KOPT-K1 (cell line): ENCODE measurements at regions not wholly inside any gene's neighbourhood (a gene's known extent, or its start where the extent isn't known, plus 50 kb on each side); places are given as distances from the start of the nearest gene placed in this dataset.

Experiments
- H3K27ac ChIP-seq: fragments of 200-600 bp; sonication (generic); 2 replicates; pipeline ENCODE4 v1.5.1; 2016; ENCODE audit warnings: antibody characterized with exemption, mild to moderate bottlenecking, low read depth, low read length; ENCODE audit not compliant: poor library complexity, severe bottlenecking
- H3K36me3 ChIP-seq: fragments of 200-600 bp; sonication (generic); 2 replicates; pipeline ENCODE4 v1.5.1; 2017; ENCODE audit warnings: antibody characterized with exemption, mild to moderate bottlenecking, low read length, moderate library complexity; ENCODE audit not compliant: insufficient read depth
- H3K9me3 ChIP-seq: fragments of 200-600 bp; sonication (generic); 2 replicates; pipeline ENCODE4 v1.5.1; 2017; ENCODE audit warnings: antibody characterized with exemption, low read length, mild to moderate bottlenecking; ENCODE audit not compliant: insufficient read depth, poor library complexity, severe bottlenecking

GRCh38 chr5:3957658-3958057 lies 362.0 kb downstream of the IRX1 start:
- no peak overlapping the region for H3K27ac ChIP-seq
- peaks cover 10% of the 10 kb centered on the region for H3K9me3 ChIP-seq
- no peaks in the 10 kb centered on the region for H3K36me3 ChIP-seq

- Histone ChIP-seq H3K9me3 (peaks cover 12% of the 10 kb centered on the region), H3K27ac (no peak overlapping the region), H3K36me3 (no peaks in the 10 kb centered on the region)
Measured at GRCh38 chr5:3958389-3958788, 362.8 kb downstream of the IRX1 start.

DNA sequence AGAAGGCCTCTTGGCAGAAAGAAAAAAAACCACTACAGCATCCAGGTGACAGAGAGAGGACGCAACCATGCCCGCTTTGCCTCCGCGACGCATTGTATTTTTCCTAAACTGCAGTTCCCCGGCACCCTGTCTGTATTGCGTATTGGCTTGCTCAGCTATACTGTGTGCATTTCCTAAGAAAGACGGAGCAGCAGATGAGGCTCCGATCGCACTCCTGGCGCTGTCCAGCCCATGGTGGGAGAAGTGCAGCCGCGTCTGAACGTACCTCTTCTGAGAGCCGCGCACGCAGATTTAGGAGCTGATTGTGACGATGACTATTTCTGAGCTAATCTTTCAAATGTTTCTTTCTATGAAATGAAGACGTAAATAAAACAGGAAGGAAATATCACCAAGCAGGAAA lies 366.5 kb downstream of the IRX1 start:
- Histone ChIP-seq H3K27ac (no peak overlapping the region), H3K9me3 (peaks cover 12% of the 10 kb centered on the region), H3K36me3 (no peaks in the 10 kb centered on the region)

GRCh38 chr5:3963652-3964051 lies 368.0 kb downstream of the IRX1 start:
- no peak overlapping the region for H3K27ac ChIP-seq
- H3K36me3 ChIP-seq: no peaks in the 10 kb centered on the region
- H3K9me3 ChIP-seq: peaks cover 24% of the 10 kb centered on the region

DNA sequence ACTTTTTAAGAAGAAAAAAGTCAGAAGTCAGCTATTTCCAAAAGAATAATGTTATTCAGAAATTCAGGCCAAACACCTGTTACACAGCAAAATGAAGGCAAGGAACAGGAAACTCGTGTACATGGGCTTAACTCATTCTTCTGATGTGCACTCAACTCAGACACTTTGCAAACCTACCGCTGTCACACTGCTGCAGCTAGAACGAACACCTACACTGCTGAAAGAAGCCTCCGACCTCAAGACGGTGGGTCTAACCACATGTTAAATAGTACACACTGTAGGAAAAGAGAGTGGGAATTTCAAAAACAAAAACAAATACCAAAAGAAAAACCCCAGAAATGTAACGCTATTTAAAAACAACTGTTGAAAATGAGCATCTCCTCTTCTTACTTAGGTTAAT lies 384.5 kb downstream of the IRX1 start:
- H3K36me3 ChIP-seq: no peaks in the 10 kb centered on the region
- H3K9me3 ChIP-seq: peaks cover 11% of the 10 kb centered on the region
- H3K27ac ChIP-seq: peak overlapping the region; percentile 23

GRCh38 chr5:3987867-3988266 lies 392.2 kb downstream of the IRX1 start:
- Histone ChIP-seq H3K27ac (no peak overlapping the region), H3K9me3 (peaks cover 17% of the 10 kb centered on the region), H3K36me3 (no peaks in the 10 kb centered on the region)

- Histone ChIP-seq H3K27ac (no peak overlapping the region), H3K36me3 (no peaks in the 10 kb centered on the region), H3K9me3 (peaks cover 18% of the 10 kb centered on the region)
Measured at GRCh38 chr5:3993856-3994473, 398.3 kb downstream of the IRX1 start.

- peaks cover 18% of the 10 kb centered on the region for H3K9me3 ChIP-seq
- no peaks in the 10 kb centered on the region for H3K36me3 ChIP-seq
- H3K27ac ChIP-seq: no peak overlapping the region
Measured at GRCh38 chr5:3994628-3995027, 399.0 kb downstream of the IRX1 start.

DNA sequence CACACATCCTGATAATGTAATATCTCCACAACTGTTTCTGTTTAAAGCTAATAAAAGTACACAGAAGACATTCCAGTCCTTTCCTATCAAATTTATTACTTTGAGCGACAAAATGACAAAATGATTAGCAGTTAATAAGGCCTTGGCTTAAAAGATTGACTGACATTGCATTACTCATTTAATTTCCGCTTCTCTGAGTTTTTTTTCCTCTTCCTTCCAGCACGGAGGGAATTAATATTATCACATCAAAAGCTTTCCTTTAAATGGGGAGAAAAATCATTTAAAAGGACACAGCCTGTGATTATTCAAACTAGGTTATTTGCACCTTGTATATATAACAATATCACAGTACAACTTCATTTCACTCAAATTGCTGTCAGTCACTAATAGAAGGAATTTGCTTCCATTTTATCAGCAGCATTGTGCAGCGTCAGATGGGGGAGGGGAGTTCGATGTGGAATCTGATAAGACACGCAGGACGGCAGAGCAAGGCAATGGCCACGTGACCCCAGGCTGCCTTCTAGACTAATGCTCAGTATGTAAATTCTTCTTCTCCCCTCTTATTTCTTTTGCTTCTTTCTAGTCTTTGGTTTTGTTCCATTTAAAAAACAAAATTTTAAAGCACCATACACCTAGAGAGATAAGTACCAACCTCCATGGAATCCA lies 400.5 kb downstream of the IRX1 start:
- no peaks in the 10 kb centered on the region for H3K36me3 ChIP-seq
- peaks cover 18% of the 10 kb centered on the region for H3K9me3 ChIP-seq
- no peak overlapping the region for H3K27ac ChIP-seq

GRCh38 chr5:3996707-3997336 lies 401.2 kb downstream of the IRX1 start:
- Histone ChIP-seq H3K36me3 (no peaks in the 10 kb centered on the region), H3K27ac (no peak overlapping the region), H3K9me3 (peaks cover 10% of the 10 kb centered on the region)

DNA sequence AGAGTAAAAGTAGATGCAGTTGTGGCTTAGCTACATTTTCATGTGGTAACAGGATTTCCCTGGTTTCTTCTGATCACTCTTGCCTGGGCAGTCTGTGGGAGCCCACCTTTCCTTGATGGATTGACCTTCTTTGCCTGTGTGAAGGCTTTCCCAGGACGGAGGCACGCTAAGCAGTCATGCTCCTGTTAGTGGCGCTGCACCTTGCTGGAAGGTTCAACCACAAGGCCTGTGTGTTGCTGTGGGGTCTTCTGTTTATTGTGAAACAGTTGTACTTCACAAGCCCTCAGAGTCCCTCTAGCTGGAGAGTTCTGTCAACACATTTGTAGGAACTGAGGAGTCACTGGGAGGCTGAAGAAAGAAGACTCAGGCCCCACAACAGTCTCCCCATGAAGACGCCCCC lies 402.0 kb downstream of the IRX1 start:
- H3K27ac ChIP-seq: no peak overlapping the region
- H3K9me3 ChIP-seq: peaks cover 3% of the 10 kb centered on the region
- no peaks in the 10 kb centered on the region for H3K36me3 ChIP-seq

- H3K9me3 ChIP-seq: no peaks in the 10 kb centered on the region
- no peak overlapping the region for H3K27ac ChIP-seq
- no peaks in the 10 kb centered on the region for H3K36me3 ChIP-seq
Measured at GRCh38 chr5:3999929-4000328, 404.3 kb downstream of the IRX1 start.

- H3K36me3 ChIP-seq: no peaks in the 10 kb centered on the region
- H3K27ac ChIP-seq: no peak overlapping the region
- H3K9me3 ChIP-seq: no peaks in the 10 kb centered on the region
Measured at GRCh38 chr5:4001004-4001403, 405.4 kb downstream of the IRX1 start.

DNA sequence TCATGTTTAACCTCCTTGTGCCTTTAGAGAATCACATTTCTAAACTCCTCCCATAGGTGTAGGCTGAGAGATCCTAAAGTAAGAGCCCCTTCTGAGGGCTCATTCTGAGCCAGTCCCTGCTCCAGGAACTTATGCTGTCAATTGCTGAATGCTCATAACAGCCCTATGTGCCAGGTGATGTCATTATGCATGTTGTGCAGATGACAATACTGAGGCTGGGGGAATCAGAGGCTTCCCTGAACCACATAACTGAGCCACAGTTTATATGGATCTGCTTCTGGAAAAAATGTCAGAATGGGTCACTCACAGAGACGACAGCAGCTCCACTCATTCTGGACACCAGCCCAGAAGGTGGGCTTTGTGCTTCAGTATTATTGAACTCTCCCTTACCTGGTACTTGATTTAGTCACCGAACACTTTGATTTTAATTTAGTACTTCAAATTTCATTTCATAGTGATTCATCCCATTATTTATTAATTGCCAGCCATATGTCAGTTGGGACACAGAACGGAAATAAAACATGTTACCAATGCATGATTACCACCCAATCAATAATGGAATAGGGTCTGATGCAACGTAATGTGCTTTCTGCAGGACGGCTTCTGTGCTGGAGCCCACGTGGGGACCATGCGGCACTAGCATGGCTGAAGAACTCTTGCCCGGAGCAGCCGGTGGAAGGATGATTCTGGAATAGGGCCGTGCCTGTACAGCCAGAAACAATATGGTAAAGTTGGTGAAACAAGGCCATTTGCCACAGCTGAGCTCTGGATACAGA lies 406.3 kb downstream of the IRX1 start:
- Histone ChIP-seq H3K9me3 (no peaks in the 10 kb centered on the region), H3K27ac (no peak overlapping the region), H3K36me3 (no peaks in the 10 kb centered on the region)

DNA sequence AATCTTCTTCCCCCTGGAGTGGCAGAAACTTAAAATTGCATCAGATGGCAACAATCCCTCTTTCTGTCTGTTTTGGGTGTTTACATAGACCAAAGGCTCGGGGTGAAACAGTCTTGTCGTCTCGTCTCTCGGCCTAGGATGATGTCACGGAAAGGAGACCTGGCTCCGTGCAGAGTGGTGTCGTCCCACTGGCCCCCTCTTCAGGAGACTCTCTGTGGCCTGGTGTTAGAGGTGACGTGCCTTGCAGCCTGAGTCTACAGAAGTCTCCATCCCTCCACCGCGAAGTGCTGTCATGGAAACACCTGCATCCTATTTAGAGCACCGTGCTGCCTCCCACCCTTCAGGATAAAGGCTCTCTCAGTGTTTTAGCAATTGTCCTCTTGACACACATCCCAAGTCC lies 409.7 kb downstream of the IRX1 start:
- no peak overlapping the region for H3K27ac ChIP-seq
- no peaks in the 10 kb centered on the region for H3K36me3 ChIP-seq
- no peaks in the 10 kb centered on the region for H3K9me3 ChIP-seq
